ENCODE measurements at regions not wholly inside any gene's neighbourhood (a gene's known extent, or its start where the extent isn't known, plus 50 kb on each side); places are given as distances from the start of the nearest gene placed in this dataset.

DNA sequence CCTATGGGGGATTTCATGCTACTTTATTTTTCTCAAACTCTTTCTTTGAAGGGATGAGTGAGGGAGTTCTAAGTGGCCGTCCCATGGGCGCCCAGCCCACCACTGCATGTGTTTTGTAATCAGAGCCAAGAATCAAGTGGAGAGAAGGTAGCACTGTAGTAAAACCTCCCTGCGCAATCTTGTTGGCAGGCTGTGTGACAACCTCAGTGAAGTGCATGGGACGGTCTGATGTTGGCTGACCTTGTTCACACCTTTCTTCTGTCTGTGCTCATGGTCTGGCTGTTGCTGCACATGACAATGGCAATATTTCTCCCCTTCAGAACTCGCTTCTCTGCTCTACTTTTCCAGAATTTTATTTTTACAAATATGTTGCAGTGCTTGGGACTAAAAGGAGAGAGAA is 71.2 kb upstream of the SHISA3 start:
- POLR2A ChIA-PET (ENCODE audit: unreplicated experiment), result no interaction called here
- no peak for TF ChIP-seq EZH2 (IDR thresholded peaks at IDR 0.05; ENCODE audit: low read depth)
- TF ChIP-seq, protein P1, sequence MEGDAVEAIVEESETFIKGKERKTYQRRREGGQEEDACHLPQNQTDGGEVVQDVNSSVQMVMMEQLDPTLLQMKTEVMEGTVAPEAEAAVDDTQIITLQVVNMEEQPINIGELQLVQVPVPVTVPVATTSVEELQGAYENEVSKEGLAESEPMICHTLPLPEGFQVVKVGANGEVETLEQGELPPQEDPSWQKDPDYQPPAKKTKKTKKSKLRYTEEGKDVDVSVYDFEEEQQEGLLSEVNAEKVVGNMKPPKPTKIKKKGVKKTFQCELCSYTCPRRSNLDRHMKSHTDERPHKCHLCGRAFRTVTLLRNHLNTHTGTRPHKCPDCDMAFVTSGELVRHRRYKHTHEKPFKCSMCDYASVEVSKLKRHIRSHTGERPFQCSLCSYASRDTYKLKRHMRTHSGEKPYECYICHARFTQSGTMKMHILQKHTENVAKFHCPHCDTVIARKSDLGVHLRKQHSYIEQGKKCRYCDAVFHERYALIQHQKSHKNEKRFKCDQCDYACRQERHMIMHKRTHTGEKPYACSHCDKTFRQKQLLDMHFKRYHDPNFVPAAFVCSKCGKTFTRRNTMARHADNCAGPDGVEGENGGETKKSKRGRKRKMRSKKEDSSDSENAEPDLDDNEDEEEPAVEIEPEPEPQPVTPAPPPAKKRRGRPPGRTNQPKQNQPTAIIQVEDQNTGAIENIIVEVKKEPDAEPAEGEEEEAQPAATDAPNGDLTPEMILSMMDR (conservative IDR thresholded peaks at IDR 0.05), result no peak
- no peaks in the 10 kb centered on the region for H4K20me1 ChIP-seq (ENCODE audit: insufficient read depth)
- H3K27ac ChIP-seq, result no peak overlapping the region
- no peaks in the 10 kb centered on the region for H3K79me2 ChIP-seq (ENCODE audit: low read depth)
- CTCF ChIA-PET, result no interaction called here
- no peaks in the 10 kb centered on the region for H3K4me1 ChIP-seq (replicated peaks; ENCODE audit: insufficient read depth)
- BruUV-seq (replicated peaks), result no TSS peak
- H3K4me3 ChIP-seq, result no peak overlapping the region
- no peak overlapping the region for H2AFZ ChIP-seq
- no peak overlapping the region for H3K4me2 ChIP-seq
- H3K27me3 ChIP-seq (ENCODE audit: insufficient read depth, low read depth), result no peaks in the 10 kb centered on the region
- H3K9me2 ChIP-seq (ENCODE audit: insufficient read depth), result no peaks in the 10 kb centered on the region
- H3K36me3 ChIP-seq (ENCODE audit: low read depth), result no peaks in the 10 kb centered on the region
- no peak for DNase-seq
- intact Hi-C loops (cut with micrococcal nuclease; ENCODE audit: unreplicated experiment), result no loop called here
- H3F3A ChIP-seq (ENCODE audit: insufficient read depth, low read depth), result no peaks in the 10 kb centered on the region
- H3K9me3 ChIP-seq (ENCODE audit: insufficient read depth, low read depth), result no peaks in the 10 kb centered on the region

DNA sequence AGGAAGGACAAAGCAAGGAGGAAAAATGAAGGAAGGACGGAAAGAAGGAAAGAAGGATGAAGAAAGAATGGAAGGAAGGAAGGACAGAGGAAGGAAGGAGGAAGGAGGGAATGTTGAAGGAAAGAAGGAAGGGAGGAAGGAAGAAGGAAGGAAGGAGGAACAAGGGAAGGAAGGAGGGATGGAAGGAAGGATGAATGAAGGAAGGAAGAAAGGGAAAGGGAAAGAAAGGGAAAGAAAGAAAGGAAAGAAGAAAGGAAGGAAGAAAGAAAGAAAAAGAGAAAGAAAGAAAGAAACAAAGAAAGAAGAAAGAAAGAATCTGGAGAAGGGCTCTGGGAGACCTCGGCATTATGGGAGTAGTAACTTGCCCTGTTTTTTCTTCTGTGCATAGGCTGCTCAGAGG is 70.8 kb upstream of the SHISA3 start:
- BruUV-seq (replicated peaks), result no TSS peak
- CTCF ChIA-PET, result no interaction called here
- no peak for DNase-seq
- POLR2A ChIA-PET (ENCODE audit: unreplicated experiment), result interaction anchor here (0.5 kb wide), 1 partner anchor 320 kb away, joined by 3 read pairs; no protein-coding TSS in a partner anchor
- TF ChIP-seq, protein P1 (conservative IDR thresholded peaks at IDR 0.05), result no peak
- no peak for TF ChIP-seq EZH2 (IDR thresholded peaks at IDR 0.05; ENCODE audit: low read depth)
- Histone ChIP-seq H4K20me1 (ENCODE audit: insufficient read depth) (no peaks in the 10 kb centered on the region), H3K4me2 (no peak overlapping the region), H3K79me2 (ENCODE audit: low read depth) (no peaks in the 10 kb centered on the region), H3K4me3 (no peak overlapping the region), H3K4me1 (replicated peaks; ENCODE audit: insufficient read depth) (no peaks in the 10 kb centered on the region), H3K27ac (no peak overlapping the region), H3K9me3 (ENCODE audit: insufficient read depth, low read depth) (no peaks in the 10 kb centered on the region), H3K9me2 (ENCODE audit: insufficient read depth) (no peaks in the 10 kb centered on the region), H2AFZ (no peak overlapping the region), H3K27me3 (ENCODE audit: insufficient read depth, low read depth) (no peaks in the 10 kb centered on the region), H3F3A (ENCODE audit: insufficient read depth, low read depth) (no peaks in the 10 kb centered on the region), H3K36me3 (ENCODE audit: low read depth) (no peaks in the 10 kb centered on the region)
- intact Hi-C loops (cut with micrococcal nuclease; ENCODE audit: unreplicated experiment), result no loop called here

DNA sequence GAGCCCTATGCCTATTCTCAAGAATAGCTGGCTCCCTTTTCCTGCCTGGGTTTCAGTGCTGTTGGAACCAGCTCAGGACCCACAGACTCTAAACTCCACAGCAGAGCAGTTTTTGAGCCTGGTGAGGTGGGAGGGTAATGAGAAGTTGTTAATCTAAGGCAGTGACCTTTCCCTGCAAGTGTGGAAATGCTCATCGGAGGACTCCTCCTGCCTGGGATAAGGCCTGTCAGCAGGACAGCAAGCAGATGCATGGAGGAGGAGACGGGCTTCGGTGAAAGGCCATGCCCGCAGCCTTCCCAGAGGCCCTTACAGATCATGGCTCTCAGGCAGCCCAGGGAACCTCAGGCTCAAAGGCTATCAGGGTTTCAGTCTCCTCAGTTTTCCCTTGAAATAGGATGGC is 70.0 kb upstream of the SHISA3 start:
- Histone ChIP-seq H3K9me2 (ENCODE audit: insufficient read depth) (no peaks in the 10 kb centered on the region), H2AFZ (no peak overlapping the region), H3K36me3 (ENCODE audit: low read depth) (no peaks in the 10 kb centered on the region), H3K79me2 (ENCODE audit: low read depth) (no peaks in the 10 kb centered on the region), H3K4me3 (no peak overlapping the region), H3K4me2 (no peak overlapping the region), H4K20me1 (ENCODE audit: insufficient read depth) (no peaks in the 10 kb centered on the region), H3K4me1 (replicated peaks; ENCODE audit: insufficient read depth) (no peaks in the 10 kb centered on the region), H3F3A (ENCODE audit: insufficient read depth, low read depth) (no peaks in the 10 kb centered on the region), H3K9me3 (ENCODE audit: insufficient read depth, low read depth) (no peaks in the 10 kb centered on the region), H3K27ac (no peak overlapping the region), H3K27me3 (ENCODE audit: insufficient read depth, low read depth) (no peaks in the 10 kb centered on the region)
- no peak for TF ChIP-seq EZH2 (IDR thresholded peaks at IDR 0.05; ENCODE audit: low read depth)
- TF ChIP-seq, protein P1 (conservative IDR thresholded peaks at IDR 0.05), result no peak
- intact Hi-C loops (cut with micrococcal nuclease; ENCODE audit: unreplicated experiment), result no loop called here
- BruUV-seq (replicated peaks), result no TSS peak
- no peak for DNase-seq
- CTCF ChIA-PET, result no interaction called here
- POLR2A ChIA-PET (ENCODE audit: unreplicated experiment), result interaction anchor here (0.5 kb wide), 1 partner anchor 320 kb away, joined by 3 read pairs; no protein-coding TSS in a partner anchor
